GM12878 (cell line): ENCODE measurements at regions not wholly inside any gene's neighbourhood (a gene's known extent, or its start where the extent isn't known, plus 50 kb on each side); places are given as distances from the start of the nearest gene placed in this dataset.
"Not testable (repeated sequence)": the region's sequence is repeated elsewhere in the genome, so short reads cannot be mapped to it uniquely, and the experiment has no call there.

ENCODE experiments used
- ATAC-seq: fragments of 200-7000 bp; cut with Tn5 transposase; 3 replicates; pipeline ENCODE4 v1.9.1; 2020; ENCODE audit warnings: mild to moderate bottlenecking, moderate library complexity
- BruUV-seq: library from RNA; stranded (reverse); fragments of 400-500 nt; replicated peaks from 2 replicates; lab custom pipeline; 2021; lab: Mats Ljungman, UMichigan
- CTCF ChIA-PET: fragments of 300-600 bp; sonication (Branson Sonifier 250); formaldehyde crosslinking; extraction: SDS; loops from one replicate; lab custom pipeline; 2021; ENCODE audit warnings: inconsistent platforms; lab: Yijun Ruan, JAX
- POLR2A ChIA-PET: fragments of 350-600 bp; formaldehyde crosslinking; extraction: SDS; loops from one replicate; lab custom pipeline; 2021; ENCODE audit warnings: inconsistent platforms; lab: Charles Lee
- RAD21 ChIA-PET: fragments of 300-600 bp; sonication (Branson Sonifier 250); formaldehyde crosslinking; loops from one replicate; lab custom pipeline; 2023; ENCODE audit warnings: antibody characterized with exemption; ENCODE audit not compliant: unreplicated experiment; lab: Charles Lee
- SMC1A ChIA-PET: fragments of 300-600 bp; sonication (Branson Sonifier 250); formaldehyde crosslinking; loops from one replicate; lab custom pipeline; 2023; ENCODE audit not compliant: unreplicated experiment, uncharacterized antibody; lab: Charles Lee
- DNase-seq: peaks from one replicate; pipeline ENCODE4 v3.0.0-alpha.2; 2011; ENCODE audit warnings: low read depth, low spot score
- FAIRE-seq: peaks from 3 replicates; lab custom pipeline; 2011; peaks lifted over from hg19 to GRCh38; lab: Jason Lieb, UNC
- H2AFZ ChIP-seq: 2 replicates; pipeline ENCODE4 v1.6.0; 2011; ENCODE audit warnings: low read depth, low read length, control low read depth; ENCODE audit not compliant: control insufficient read depth
- H3K27ac ChIP-seq: 2 replicates; pipeline ENCODE4 v1.5.1; 2011; ENCODE audit warnings: control low read depth; ENCODE audit not compliant: control insufficient read depth, insufficient read depth
- H3K27me3 ChIP-seq, 2 experiments: replicated peaks in 1 of 2; 2 replicates each; pipeline versions ENCODE4 v1.6.0 to v1.6.1; 2011; ENCODE audit warnings: low read length in 1 of 2; ENCODE audit not compliant: control insufficient read depth in 2 of 2, insufficient read depth in 2 of 2
- H3K36me3 ChIP-seq, 2 experiments: 2 replicates each; pipeline ENCODE4 v1.5.1; 2011; ENCODE audit warnings: low read length in 1 of 2; ENCODE audit not compliant: control insufficient read depth in 2 of 2, insufficient read depth in 2 of 2
- H3K4me1 ChIP-seq: 2 replicates; pipeline ENCODE4 v1.6.1; 2011; ENCODE audit warnings: mild to moderate bottlenecking, low read length, moderate library complexity, mixed read lengths; ENCODE audit not compliant: control insufficient read depth, insufficient read depth
- H3K4me2 ChIP-seq: 2 replicates; pipeline ENCODE4 v1.6.0; 2011; ENCODE audit warnings: control low read depth; ENCODE audit not compliant: control insufficient read depth, insufficient read depth
- H3K4me3 ChIP-seq: fragments of 200-600 bp; sonication (generic); 2 replicates; pipeline ENCODE4 v1.5.1; 2016
- H3K79me2 ChIP-seq: 2 replicates; pipeline ENCODE4 v1.6.0; 2011; ENCODE audit warnings: low read length; ENCODE audit not compliant: control insufficient read depth, insufficient read depth
- H3K9ac ChIP-seq: 2 replicates; pipeline ENCODE4 v1.8.0; 2011; ENCODE audit warnings: low read length, control low read depth, mixed read lengths; ENCODE audit not compliant: control insufficient read depth, insufficient read depth
- H3K9me3 ChIP-seq: replicated peaks from 3 replicates; pipeline ENCODE4 v1.5.1; 2011; ENCODE audit warnings: mild to moderate bottlenecking, low read length; ENCODE audit not compliant: control insufficient read depth, insufficient read depth
- H4K20me1 ChIP-seq: 2 replicates; pipeline ENCODE4 v1.6.0; 2011; ENCODE audit not compliant: control insufficient read depth, insufficient read depth
- BCL11A ChIP-seq: IDR thresholded peaks from 2 replicates; pipeline ENCODE4 v1.6.1; 2011; ENCODE audit warnings: low read depth, low read length
- IKZF1 ChIP-seq: fragments of 450-650 bp; conservative IDR thresholded peaks from 2 replicates; pipeline ENCODE4 v1.6.1; 2017; ENCODE audit warnings: antibody characterized with exemption, mild to moderate bottlenecking
- MYB ChIP-seq: fragments of 150-350 bp; IDR thresholded peaks from 2 replicates; pipeline ENCODE4 v1.6.1; 2014; ENCODE audit warnings: mild to moderate bottlenecking, low read depth, low read length, borderline replicate concordance
- MYC ChIP-seq: IDR thresholded peaks from 2 replicates; pipeline ENCODE4 v1.6.1; 2011; ENCODE audit warnings: mild to moderate bottlenecking, low read length, moderate library complexity, inconsistent platforms; ENCODE audit not compliant: insufficient read depth, insufficient replicate concordance, insufficient read length, severe bottlenecking
- NRF1 ChIP-seq: conservative IDR thresholded peaks from 2 replicates; pipeline ENCODE4 v1.6.1; 2011; ENCODE audit warnings: mild to moderate bottlenecking, low read depth, low read length, improper control_type of control experiment
- RFX5 ChIP-seq: IDR thresholded peaks from 2 replicates; pipeline ENCODE4 v1.6.1; 2011; ENCODE audit warnings: low read depth, low read length, improper control_type of control experiment
- SREBF2 ChIP-seq: IDR thresholded peaks from 2 replicates; pipeline ENCODE4 v1.6.1; 2012; ENCODE audit warnings: mild to moderate bottlenecking, low read length
- SUZ12 ChIP-seq: fragments of 200-600 bp; sonication (generic); IDR thresholded peaks from one replicate; pipeline ENCODE4 v1.6.1; 2018; ENCODE audit warnings: antibody characterized with exemption, mild to moderate bottlenecking; ENCODE audit not compliant: unreplicated experiment
- WGBS: methylation state at CpG from one replicate; pipeline ENCODE4 v1.1.6; 2016; ENCODE audit warnings: low lambda C conversion rate; ENCODE audit not compliant: insufficient replicate concordance, insufficient coverage; ENCODE audit errors: missing lambda C conversion rate; 5-methylcytosine and 5-hydroxymethylcytosine counted together
- in situ Hi-C: fragments of 300-500 bp; cut with MboI; formaldehyde crosslinking; loops from 9 replicates; pipeline ENCODE4 v1.14.3; 2018; ENCODE audit warnings: mixed read lengths
- intact Hi-C: fragments of 100-400 bp; cut with micrococcal nuclease; formaldehyde crosslinking; loops from one replicate; pipeline ENCODE4 v1.14.2; 2022; ENCODE audit not compliant: unreplicated experiment

DNA sequence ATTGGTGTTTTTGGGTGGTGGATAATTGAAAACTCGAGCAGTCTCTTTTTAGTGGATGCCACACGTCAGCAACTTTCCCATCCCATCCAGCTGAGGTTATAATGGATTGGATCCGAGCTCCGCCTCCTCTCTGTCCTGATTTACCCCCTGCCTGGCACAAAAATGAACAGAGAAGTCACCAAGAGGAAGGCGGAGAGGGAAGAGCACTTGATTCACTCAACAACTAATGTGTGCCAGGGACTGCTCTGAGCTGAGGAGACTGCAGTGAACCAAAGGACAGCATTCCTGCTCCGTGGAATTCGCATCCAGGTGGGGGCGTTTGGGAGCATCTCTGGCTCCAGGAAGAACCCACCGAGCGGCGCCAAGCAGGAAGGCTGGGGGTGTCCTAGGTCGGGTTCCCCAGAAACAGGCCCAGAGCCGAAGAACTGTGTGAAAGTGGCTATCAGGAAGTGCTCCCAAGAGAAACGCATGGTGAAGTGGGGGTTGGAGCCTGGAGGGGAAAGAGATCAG, 95.8 kb upstream of the NAA20 start (continued):
- no peak for TF ChIP-seq MYC
- no peak for TF ChIP-seq NRF1
- TF ChIP-seq BCL11A: no peak
- TF ChIP-seq SUZ12: no peak
- TF ChIP-seq SREBF2: no peak
- TF ChIP-seq MYB: no peak
- no peak for TF ChIP-seq IKZF1
- TF ChIP-seq RFX5: no peak

DNA sequence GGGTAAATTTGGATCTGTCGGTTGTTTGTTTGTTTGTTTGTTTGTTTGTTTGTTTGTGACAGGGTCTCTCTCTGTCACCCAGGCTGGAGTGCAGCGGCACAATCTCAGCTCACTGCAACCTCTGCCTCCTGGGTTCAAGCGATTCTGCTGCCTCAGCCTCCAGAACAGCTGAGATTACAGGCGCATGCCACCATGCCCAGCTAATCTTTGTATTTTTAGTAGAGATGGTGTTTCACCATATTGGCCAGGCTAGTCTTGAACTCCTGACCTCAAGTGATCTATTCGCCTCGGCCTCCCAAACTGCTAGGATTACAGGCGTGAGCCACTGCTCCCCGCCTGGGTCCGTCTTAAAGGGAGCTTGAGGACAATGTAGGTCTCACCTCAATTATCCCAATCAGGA, 95.3 kb upstream of the NAA20 start:
- H3K9ac ChIP-seq, DNase-seq, RAD21 ChIA-PET, H3K4me2 ChIP-seq, FAIRE-seq, H3K4me3 ChIP-seq, H3K27ac ChIP-seq, in situ Hi-C loops, ATAC-seq, H4K20me1 ChIP-seq, H2AFZ ChIP-seq, H3K36me3 ChIP-seq, H3K79me2 ChIP-seq, H3K27me3 ChIP-seq, H3K9me3 ChIP-seq, POLR2A ChIA-PET, BruUV-seq, intact Hi-C loops: not testable (repeated sequence)
- ChIA-PET CTCF (interaction anchor here (0.5 to 0.8 kb wide), 2 partner anchors 18 to 19 kb away, joined by 3 read pairs; no protein-coding TSS in a partner anchor), SMC1A (interaction anchor here (1.0 to 1.3 kb wide), 4 partner anchors 10 to 18 kb away, joined by 3 to 5 read pairs (median 4); no protein-coding TSS in a partner anchor)
- 81% methylated on average over 9 of the region's 9 CpGs for WGBS
- peaks cover 14% of the 10 kb centered on the region for H3K4me1 ChIP-seq
